C4-2B (cell line): ENCODE measurements at regions not wholly inside any gene's neighbourhood (a gene's known extent, or its start where the extent isn't known, plus 50 kb on each side); places are given as distances from the start of the nearest gene placed in this dataset.
"Not testable (repeated sequence)": the region's sequence is repeated elsewhere in the genome, so short reads cannot be mapped to it uniquely, and the experiment has no call there.

Source experiments
- CTCF ChIP-seq: fragments of 450-650 bp; conservative IDR thresholded peaks from 2 replicates; pipeline ENCODE4 v1.5.1; 2017; ENCODE audit warnings: mild to moderate bottlenecking
- ZFX ChIP-seq: fragments of 450-650 bp; IDR thresholded peaks from 2 replicates; pipeline ENCODE4 v1.6.1; 2017

- not testable (repeated sequence) for TF ChIP-seq CTCF, ZFX
Measured at GRCh38 chr18:8913606-8914403, 188.7 kb upstream of the NDUFV2 start.
